ENCODE measurements at regions not wholly inside any gene's neighbourhood (a gene's known extent, or its start where the extent isn't known, plus 50 kb on each side); places are given as distances from the start of the nearest gene placed in this dataset.

- H3K36me3 ChIP-seq (ENCODE audit: insufficient read depth, low read length): no peaks in the 10 kb centered on the region
- H3K9me3 ChIP-seq (ENCODE audit: insufficient read depth, low read length, severe bottlenecking): no peaks in the 10 kb centered on the region
- no peaks in the 10 kb centered on the region for H3K27me3 ChIP-seq (ENCODE audit: insufficient read depth, low read length, poor library complexity)
- no peaks in the 10 kb centered on the region for H4K20me1 ChIP-seq (ENCODE audit: insufficient read depth, low read length)
- H3K4me2 ChIP-seq (ENCODE audit: insufficient read depth, low read length): no peak overlapping the region
- no peak overlapping the region for H3K27ac ChIP-seq (ENCODE audit: low read length)
- TF ChIP-seq CTCF (IDR thresholded peaks at IDR 0.05; ENCODE audit: borderline replicate concordance, extremely low read depth, low read length, poor library complexity, severe bottlenecking) (no peak), EZH2 (IDR thresholded peaks at IDR 0.05; ENCODE audit: borderline replicate concordance, low read depth, low read length, severe bottlenecking) (no peak)
- H3K79me2 ChIP-seq (ENCODE audit: insufficient read depth, low read length): no peaks in the 10 kb centered on the region
- H3K9ac ChIP-seq (ENCODE audit: low read depth, low read length): no peak overlapping the region
- no peak overlapping the region for H2AFZ ChIP-seq (ENCODE audit: low read depth, low read length)
- no peak overlapping the region for H3K4me3 ChIP-seq (ENCODE audit: low read depth in 1 of 2, low read length in 2 of 2)
- DNase-seq: no peak
- no peaks in the 10 kb centered on the region for H3K4me1 ChIP-seq (ENCODE audit: insufficient read depth, low read length)
- no peak for ATAC-seq (ENCODE audit: insufficient read depth, low read depth)
Measured at GRCh38 chr20:51871943-51872342, 69.6 kb upstream of the SALL4 start.

GRCh38 chr20:51869002-51869401 lies 66.7 kb upstream of the SALL4 start:
- no peak overlapping the region for H2AFZ ChIP-seq (ENCODE audit: low read depth, low read length)
- ATAC-seq (ENCODE audit: insufficient read depth, low read depth) (no peak), DNase-seq (no peak)
- no peak overlapping the region for H3K27ac ChIP-seq (ENCODE audit: low read length)
- H3K27me3 ChIP-seq (ENCODE audit: insufficient read depth, low read length, poor library complexity): no peaks in the 10 kb centered on the region
- H3K9me3 ChIP-seq (ENCODE audit: insufficient read depth, low read length, severe bottlenecking): no peaks in the 10 kb centered on the region
- no peaks in the 10 kb centered on the region for H3K36me3 ChIP-seq (ENCODE audit: insufficient read depth, low read length)
- H3K4me3 ChIP-seq (ENCODE audit: low read depth in 1 of 2, low read length in 2 of 2): no peak overlapping the region
- no peak overlapping the region for H3K4me2 ChIP-seq (ENCODE audit: insufficient read depth, low read length)
- no peaks in the 10 kb centered on the region for H3K79me2 ChIP-seq (ENCODE audit: insufficient read depth, low read length)
- TF ChIP-seq EZH2 (IDR thresholded peaks at IDR 0.05; ENCODE audit: borderline replicate concordance, low read depth, low read length, severe bottlenecking) (no peak), CTCF (IDR thresholded peaks at IDR 0.05; ENCODE audit: borderline replicate concordance, extremely low read depth, low read length, poor library complexity, severe bottlenecking) (no peak)
- H4K20me1 ChIP-seq (ENCODE audit: insufficient read depth, low read length): no peaks in the 10 kb centered on the region
- H3K4me1 ChIP-seq (ENCODE audit: insufficient read depth, low read length): no peaks in the 10 kb centered on the region
- no peak overlapping the region for H3K9ac ChIP-seq (ENCODE audit: low read depth, low read length)

- ATAC-seq (ENCODE audit: insufficient read depth, low read depth): no peak
- no peaks in the 10 kb centered on the region for H3K79me2 ChIP-seq (ENCODE audit: insufficient read depth, low read length)
- H3K9me3 ChIP-seq (ENCODE audit: insufficient read depth, low read length, severe bottlenecking): no peaks in the 10 kb centered on the region
- no peaks in the 10 kb centered on the region for H3K4me1 ChIP-seq (ENCODE audit: insufficient read depth, low read length)
- TF ChIP-seq CTCF (IDR thresholded peaks at IDR 0.05; ENCODE audit: borderline replicate concordance, extremely low read depth, low read length, poor library complexity, severe bottlenecking) (no peak), EZH2 (IDR thresholded peaks at IDR 0.05; ENCODE audit: borderline replicate concordance, low read depth, low read length, severe bottlenecking) (no peak)
- no peaks in the 10 kb centered on the region for H4K20me1 ChIP-seq (ENCODE audit: insufficient read depth, low read length)
- H3K36me3 ChIP-seq (ENCODE audit: insufficient read depth, low read length): no peaks in the 10 kb centered on the region
- H3K4me3 ChIP-seq (ENCODE audit: low read depth in 1 of 2, low read length in 2 of 2): no peak overlapping the region
- no peak overlapping the region for H3K27ac ChIP-seq (ENCODE audit: low read length)
- no peak overlapping the region for H2AFZ ChIP-seq (ENCODE audit: low read depth, low read length)
- H3K27me3 ChIP-seq (ENCODE audit: insufficient read depth, low read length, poor library complexity): no peaks in the 10 kb centered on the region
- H3K4me2 ChIP-seq (ENCODE audit: insufficient read depth, low read length): no peak overlapping the region
- H3K9ac ChIP-seq (ENCODE audit: low read depth, low read length): no peak overlapping the region
- no peak for DNase-seq
Measured at GRCh38 chr20:51867251-51867650, 64.9 kb upstream of the SALL4 start.

- Histone ChIP-seq H3K36me3 (ENCODE audit: insufficient read depth, low read length) (no peaks in the 10 kb centered on the region), H3K4me3 (ENCODE audit: low read depth in 1 of 2, low read length in 2 of 2) (no peak overlapping the region), H3K4me2 (ENCODE audit: insufficient read depth, low read length) (no peak overlapping the region), H2AFZ (ENCODE audit: low read depth, low read length) (no peak overlapping the region), H3K9me3 (ENCODE audit: insufficient read depth, low read length, severe bottlenecking) (no peaks in the 10 kb centered on the region), H3K9ac (ENCODE audit: low read depth, low read length) (no peak overlapping the region), H3K27me3 (ENCODE audit: insufficient read depth, low read length, poor library complexity) (no peaks in the 10 kb centered on the region), H3K79me2 (ENCODE audit: insufficient read depth, low read length) (no peaks in the 10 kb centered on the region), H4K20me1 (ENCODE audit: insufficient read depth, low read length) (no peaks in the 10 kb centered on the region), H3K27ac (ENCODE audit: low read length) (no peak overlapping the region), H3K4me1 (ENCODE audit: insufficient read depth, low read length) (no peaks in the 10 kb centered on the region)
- ATAC-seq (ENCODE audit: insufficient read depth, low read depth) (no peak), DNase-seq (no peak)
- no peak for TF ChIP-seq EZH2 (IDR thresholded peaks at IDR 0.05; ENCODE audit: borderline replicate concordance, low read depth, low read length, severe bottlenecking)
- no peak for TF ChIP-seq CTCF (IDR thresholded peaks at IDR 0.05; ENCODE audit: borderline replicate concordance, extremely low read depth, low read length, poor library complexity, severe bottlenecking)
Measured at GRCh38 chr20:51864967-51865366, 62.6 kb upstream of the SALL4 start.

Measured in DND-41 (cell line).